ENCODE measurements at regions not wholly inside any gene's neighbourhood (a gene's known extent, or its start where the extent isn't known, plus 50 kb on each side); places are given as distances from the start of the nearest gene placed in this dataset.
A peak's percentile ranks its signal among the peaks of the same experiment; 100 is the strongest.

DNA sequence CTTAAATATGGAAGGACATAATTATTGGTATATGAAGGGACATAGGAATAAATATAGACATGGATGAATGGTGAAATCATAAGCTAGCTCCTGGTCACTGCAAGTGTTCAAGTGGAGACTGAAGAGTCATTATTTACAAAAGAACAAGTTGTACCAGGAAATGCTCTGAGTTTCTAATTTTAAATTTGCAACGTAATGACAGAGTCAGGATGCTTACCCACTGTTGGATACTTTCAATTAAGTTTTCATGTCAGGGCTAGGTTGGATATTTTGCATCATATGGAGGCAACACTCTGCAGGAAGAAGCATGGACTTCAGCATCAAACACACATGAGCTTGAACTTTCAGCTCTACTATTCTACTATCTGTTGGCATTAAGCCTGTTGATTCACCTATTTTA lies 499.6 kb upstream of the C1orf87 start:
- H3K27ac Mint-ChIP-seq: peak overlapping the region; percentile 92
- H3K4me3 Mint-ChIP-seq: no peak overlapping the region
- no peak for DNase-seq (ENCODE audit: extremely low spot score, unreplicated experiment)
- TF ChIP-seq, protein P1, sequence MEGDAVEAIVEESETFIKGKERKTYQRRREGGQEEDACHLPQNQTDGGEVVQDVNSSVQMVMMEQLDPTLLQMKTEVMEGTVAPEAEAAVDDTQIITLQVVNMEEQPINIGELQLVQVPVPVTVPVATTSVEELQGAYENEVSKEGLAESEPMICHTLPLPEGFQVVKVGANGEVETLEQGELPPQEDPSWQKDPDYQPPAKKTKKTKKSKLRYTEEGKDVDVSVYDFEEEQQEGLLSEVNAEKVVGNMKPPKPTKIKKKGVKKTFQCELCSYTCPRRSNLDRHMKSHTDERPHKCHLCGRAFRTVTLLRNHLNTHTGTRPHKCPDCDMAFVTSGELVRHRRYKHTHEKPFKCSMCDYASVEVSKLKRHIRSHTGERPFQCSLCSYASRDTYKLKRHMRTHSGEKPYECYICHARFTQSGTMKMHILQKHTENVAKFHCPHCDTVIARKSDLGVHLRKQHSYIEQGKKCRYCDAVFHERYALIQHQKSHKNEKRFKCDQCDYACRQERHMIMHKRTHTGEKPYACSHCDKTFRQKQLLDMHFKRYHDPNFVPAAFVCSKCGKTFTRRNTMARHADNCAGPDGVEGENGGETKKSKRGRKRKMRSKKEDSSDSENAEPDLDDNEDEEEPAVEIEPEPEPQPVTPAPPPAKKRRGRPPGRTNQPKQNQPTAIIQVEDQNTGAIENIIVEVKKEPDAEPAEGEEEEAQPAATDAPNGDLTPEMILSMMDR (conservative IDR thresholded peaks at IDR 0.05): no peak
- peaks cover 10% of the 10 kb centered on the region for H3K9me3 Mint-ChIP-seq
- peaks cover 5% of the 10 kb centered on the region for H3K27me3 Mint-ChIP-seq
- no peaks in the 10 kb centered on the region for H3K36me3 Mint-ChIP-seq
- H3K4me1 Mint-ChIP-seq (ENCODE audit: unreplicated experiment): peaks cover 18% of the 10 kb centered on the region

DNA sequence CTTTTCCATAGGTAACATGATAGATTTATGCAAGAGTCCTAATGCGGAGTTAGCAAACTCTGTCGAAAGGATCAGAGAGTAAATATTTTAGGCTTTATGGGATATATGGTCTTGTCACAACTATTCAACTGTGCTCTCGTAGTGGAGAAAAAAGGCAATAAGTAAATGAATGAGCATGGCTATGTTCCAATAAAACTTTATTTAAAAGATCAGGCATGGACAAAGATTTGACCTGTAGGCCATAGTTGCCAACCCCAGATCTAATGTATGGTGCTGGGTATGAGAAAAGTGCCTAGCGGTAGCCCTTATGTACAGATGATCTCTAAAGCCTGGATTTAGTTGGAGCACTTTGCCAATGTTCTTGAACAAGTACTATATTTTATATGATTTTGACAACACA lies 498.8 kb upstream of the C1orf87 start:
- H3K9me3 Mint-ChIP-seq: peaks cover 10% of the 10 kb centered on the region
- H3K27ac Mint-ChIP-seq: no peak overlapping the region
- no peak for DNase-seq (ENCODE audit: extremely low spot score, unreplicated experiment)
- TF ChIP-seq, protein P1 (conservative IDR thresholded peaks at IDR 0.05): no peak
- no peaks in the 10 kb centered on the region for H3K36me3 Mint-ChIP-seq
- H3K4me3 Mint-ChIP-seq: no peak overlapping the region
- H3K27me3 Mint-ChIP-seq: no peaks in the 10 kb centered on the region
- peaks cover 15% of the 10 kb centered on the region for H3K4me1 Mint-ChIP-seq (ENCODE audit: unreplicated experiment)

DNA sequence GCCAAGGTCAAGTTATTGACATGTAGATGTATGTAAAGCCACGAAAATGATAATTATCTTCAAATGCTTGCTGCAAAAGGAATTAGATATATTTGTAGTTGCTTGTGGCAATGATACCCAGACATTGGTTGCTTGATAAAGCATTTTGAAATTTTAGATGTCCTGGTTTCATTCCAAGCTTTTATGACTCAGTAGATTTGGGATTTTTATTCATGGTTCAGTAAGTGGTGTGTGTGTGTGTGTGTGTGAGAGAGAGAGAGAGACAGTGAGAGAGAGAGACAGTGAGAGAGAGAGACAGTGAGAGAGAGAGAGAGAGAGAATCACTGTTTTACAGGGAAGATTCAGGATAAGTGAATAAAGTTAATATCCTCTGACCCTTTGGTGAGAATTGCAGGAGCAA lies 498.2 kb upstream of the C1orf87 start:
- H3K27ac Mint-ChIP-seq: peak overlapping the region; percentile 57
- DNase-seq (ENCODE audit: extremely low spot score, unreplicated experiment): no peak
- H3K4me3 Mint-ChIP-seq: no peak overlapping the region
- peaks cover 10% of the 10 kb centered on the region for H3K9me3 Mint-ChIP-seq
- TF ChIP-seq, protein P1 (conservative IDR thresholded peaks at IDR 0.05): no peak
- no peaks in the 10 kb centered on the region for H3K36me3 Mint-ChIP-seq
- no peaks in the 10 kb centered on the region for H3K27me3 Mint-ChIP-seq
- peaks cover 15% of the 10 kb centered on the region for H3K4me1 Mint-ChIP-seq (ENCODE audit: unreplicated experiment)

DNA sequence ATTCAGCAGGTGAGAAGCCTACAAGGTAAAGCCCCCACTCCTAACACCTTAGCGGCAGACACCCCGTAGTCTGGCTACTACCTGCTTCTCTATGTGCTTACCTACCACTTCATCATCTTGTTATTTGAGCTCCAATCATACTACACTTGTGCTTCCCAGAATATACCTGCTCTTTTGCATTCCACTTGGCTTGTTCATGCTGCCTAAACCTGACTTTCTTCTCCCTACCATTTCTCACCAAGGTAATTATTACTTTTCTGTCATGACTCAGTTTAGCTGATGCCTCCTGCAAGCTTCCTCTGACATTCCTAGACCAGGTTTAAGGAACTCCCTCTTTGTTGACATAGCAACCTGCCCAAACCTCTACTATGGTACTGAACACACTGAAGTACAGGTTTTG lies 495.6 kb upstream of the C1orf87 start:
- peak overlapping the region; percentile 44 for H3K4me3 Mint-ChIP-seq
- DNase-seq (ENCODE audit: extremely low spot score, unreplicated experiment): no peak
- peak overlapping the region; percentile 88 for H3K27ac Mint-ChIP-seq

DNA sequence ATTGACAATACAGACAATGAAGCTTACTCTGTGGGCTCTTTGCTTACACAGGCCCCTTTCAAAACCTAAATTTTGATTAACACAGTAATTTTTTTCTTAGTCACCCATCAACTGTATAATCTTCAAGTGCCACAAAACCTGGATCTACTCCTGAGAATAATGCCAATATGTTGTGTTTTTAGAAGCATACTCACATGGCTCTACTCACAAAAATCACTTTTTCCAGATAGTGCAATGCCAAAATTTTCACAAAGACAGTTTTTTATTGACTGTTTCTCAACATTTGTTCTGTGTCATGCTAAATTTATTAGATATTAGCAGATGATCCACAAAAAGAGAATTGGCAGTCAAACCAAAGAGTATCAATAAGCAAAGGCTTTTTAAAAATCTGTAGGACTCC lies 493.7 kb upstream of the C1orf87 start:
- DNase-seq (ENCODE audit: extremely low spot score, unreplicated experiment): no peak
- TF ChIP-seq, protein P1 (conservative IDR thresholded peaks at IDR 0.05): no peak
- Mint-ChIP-seq H3K4me1 (ENCODE audit: unreplicated experiment) (peaks cover 6% of the 10 kb centered on the region), H3K27ac (no peak overlapping the region), H3K27me3 (no peaks in the 10 kb centered on the region), H3K36me3 (no peaks in the 10 kb centered on the region), H3K4me3 (no peak overlapping the region), H3K9me3 (peaks cover 10% of the 10 kb centered on the region)

More for the DNA sequence above, 495.6 kb upstream of the C1orf87 start:
- TF ChIP-seq, protein P1 (conservative IDR thresholded peaks at IDR 0.05): no peak
- Mint-ChIP-seq H3K4me1 (ENCODE audit: unreplicated experiment) (peaks cover 17% of the 10 kb centered on the region), H3K36me3 (no peaks in the 10 kb centered on the region), H3K27me3 (no peaks in the 10 kb centered on the region), H3K9me3 (peaks cover 10% of the 10 kb centered on the region)
